ENCODE measurements at regions not wholly inside any gene's neighbourhood (a gene's known extent, or its start where the extent isn't known, plus 50 kb on each side); places are given as distances from the start of the nearest gene placed in this dataset.
A peak's percentile ranks its signal among the peaks of the same experiment; 100 is the strongest.

DNA sequence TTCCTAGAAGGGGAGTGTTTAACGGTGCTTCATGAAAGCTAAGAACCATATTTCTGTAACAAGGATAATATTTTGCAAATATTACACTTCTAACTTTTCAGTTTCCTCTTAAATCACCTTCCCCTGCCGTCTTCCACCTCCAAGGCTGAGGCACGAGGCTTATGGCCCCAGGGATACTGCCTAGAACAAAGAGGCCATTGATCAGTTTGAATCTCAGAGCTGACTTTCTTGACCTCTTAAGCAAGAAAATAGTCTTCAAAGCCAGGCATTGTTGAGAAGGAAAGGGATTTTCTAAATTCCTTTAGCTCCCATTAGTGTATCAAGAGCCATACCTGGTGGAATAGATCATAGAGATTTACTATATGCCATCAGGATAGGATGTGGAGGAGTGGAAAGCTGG, 566.2 kb downstream of the BNC2 start:
- no peaks in the 10 kb centered on the region for H3K27me3 ChIP-seq
- DNase-seq (ENCODE audit: low spot score) = peak; percentile 68
- no peak overlapping the region for H3K9ac ChIP-seq
- no peak overlapping the region for H3K4me3 Mint-ChIP-seq
- peak overlapping the region; percentile 67 for H3K27ac Mint-ChIP-seq
- no peaks in the 10 kb centered on the region for H4K20me1 ChIP-seq (ENCODE audit: low read depth)
- TF ChIP-seq EZH2 (IDR thresholded peaks at IDR 0.05) = no peak
- no peak for TF ChIP-seq EZH2phosphoT487 (IDR thresholded peaks at IDR 0.05)
- TF ChIP-seq, protein P1, sequence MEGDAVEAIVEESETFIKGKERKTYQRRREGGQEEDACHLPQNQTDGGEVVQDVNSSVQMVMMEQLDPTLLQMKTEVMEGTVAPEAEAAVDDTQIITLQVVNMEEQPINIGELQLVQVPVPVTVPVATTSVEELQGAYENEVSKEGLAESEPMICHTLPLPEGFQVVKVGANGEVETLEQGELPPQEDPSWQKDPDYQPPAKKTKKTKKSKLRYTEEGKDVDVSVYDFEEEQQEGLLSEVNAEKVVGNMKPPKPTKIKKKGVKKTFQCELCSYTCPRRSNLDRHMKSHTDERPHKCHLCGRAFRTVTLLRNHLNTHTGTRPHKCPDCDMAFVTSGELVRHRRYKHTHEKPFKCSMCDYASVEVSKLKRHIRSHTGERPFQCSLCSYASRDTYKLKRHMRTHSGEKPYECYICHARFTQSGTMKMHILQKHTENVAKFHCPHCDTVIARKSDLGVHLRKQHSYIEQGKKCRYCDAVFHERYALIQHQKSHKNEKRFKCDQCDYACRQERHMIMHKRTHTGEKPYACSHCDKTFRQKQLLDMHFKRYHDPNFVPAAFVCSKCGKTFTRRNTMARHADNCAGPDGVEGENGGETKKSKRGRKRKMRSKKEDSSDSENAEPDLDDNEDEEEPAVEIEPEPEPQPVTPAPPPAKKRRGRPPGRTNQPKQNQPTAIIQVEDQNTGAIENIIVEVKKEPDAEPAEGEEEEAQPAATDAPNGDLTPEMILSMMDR (IDR thresholded peaks at IDR 0.05) = no peak
- H3K27me3 Mint-ChIP-seq (ENCODE audit: insufficient read depth, low read depth) = peaks cover 8% of the 10 kb centered on the region
- no peak overlapping the region for H3K27ac ChIP-seq
- H2AFZ ChIP-seq (replicated peaks) = no peak overlapping the region
- H3K4me1 ChIP-seq = peaks cover 25% of the 10 kb centered on the region
- no peaks in the 10 kb centered on the region for H3K79me2 ChIP-seq (ENCODE audit: low read depth)
- no peaks in the 10 kb centered on the region for H3K9me3 Mint-ChIP-seq
- peak overlapping the region; percentile 51 for H3K4me2 ChIP-seq
- no peaks in the 10 kb centered on the region for H3K9me3 ChIP-seq (ENCODE audit: low read depth)
- H3K4me3 ChIP-seq = no peak overlapping the region
- H3K4me1 Mint-ChIP-seq = peaks cover 23% of the 10 kb centered on the region
- no peaks in the 10 kb centered on the region for H3K36me3 Mint-ChIP-seq
- H3F3A ChIP-seq (ENCODE audit: low read depth) = peaks cover 21% of the 10 kb centered on the region
- H3K36me3 ChIP-seq = no peaks in the 10 kb centered on the region

DNA sequence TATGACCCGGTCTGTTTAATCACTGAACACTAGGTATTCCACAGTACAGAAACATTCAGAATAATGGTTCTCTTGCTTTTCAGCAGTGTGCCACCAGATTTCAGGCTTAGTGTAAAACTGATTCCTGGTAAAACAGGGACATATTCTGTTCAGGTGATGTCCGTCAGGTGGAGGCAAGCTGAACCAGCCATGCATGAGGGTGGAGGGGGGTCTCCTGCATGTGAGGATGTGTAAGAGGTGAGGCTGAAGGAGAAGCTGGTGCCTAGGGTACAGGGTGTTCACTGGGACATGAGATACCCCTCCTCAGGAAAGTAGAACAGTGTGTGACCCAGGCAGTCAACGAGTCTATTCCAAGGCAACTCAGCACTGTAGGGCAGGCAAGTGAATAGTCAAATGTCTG, 563.9 kb downstream of the BNC2 start:
- H3K4me3 ChIP-seq = no peak overlapping the region
- no peaks in the 10 kb centered on the region for H3K79me2 ChIP-seq (ENCODE audit: low read depth)
- H3K4me3 Mint-ChIP-seq = no peak overlapping the region
- H3F3A ChIP-seq (ENCODE audit: low read depth) = peaks cover 34% of the 10 kb centered on the region
- H3K4me1 ChIP-seq = peaks cover 42% of the 10 kb centered on the region
- no peak overlapping the region for H3K27ac Mint-ChIP-seq
- H3K36me3 Mint-ChIP-seq = no peaks in the 10 kb centered on the region
- no peak overlapping the region for H3K9ac ChIP-seq
- H3K9me3 Mint-ChIP-seq = no peaks in the 10 kb centered on the region
- H3K4me2 ChIP-seq = no peak overlapping the region
- no peak for DNase-seq (ENCODE audit: low spot score)
- H3K27me3 Mint-ChIP-seq (ENCODE audit: insufficient read depth, low read depth) = peaks cover 8% of the 10 kb centered on the region
- no peaks in the 10 kb centered on the region for H3K9me3 ChIP-seq (ENCODE audit: low read depth)
- no peak overlapping the region for H2AFZ ChIP-seq (replicated peaks)
- H3K27ac ChIP-seq = no peak overlapping the region
- TF ChIP-seq EZH2phosphoT487 (IDR thresholded peaks at IDR 0.05) (no peak), EZH2 (IDR thresholded peaks at IDR 0.05) (no peak)
- TF ChIP-seq, protein P1 (IDR thresholded peaks at IDR 0.05) = no peak
- H3K27me3 ChIP-seq = no peaks in the 10 kb centered on the region
- H3K4me1 Mint-ChIP-seq = peaks cover 45% of the 10 kb centered on the region
- no peaks in the 10 kb centered on the region for H4K20me1 ChIP-seq (ENCODE audit: low read depth)
- H3K36me3 ChIP-seq = no peaks in the 10 kb centered on the region

DNA sequence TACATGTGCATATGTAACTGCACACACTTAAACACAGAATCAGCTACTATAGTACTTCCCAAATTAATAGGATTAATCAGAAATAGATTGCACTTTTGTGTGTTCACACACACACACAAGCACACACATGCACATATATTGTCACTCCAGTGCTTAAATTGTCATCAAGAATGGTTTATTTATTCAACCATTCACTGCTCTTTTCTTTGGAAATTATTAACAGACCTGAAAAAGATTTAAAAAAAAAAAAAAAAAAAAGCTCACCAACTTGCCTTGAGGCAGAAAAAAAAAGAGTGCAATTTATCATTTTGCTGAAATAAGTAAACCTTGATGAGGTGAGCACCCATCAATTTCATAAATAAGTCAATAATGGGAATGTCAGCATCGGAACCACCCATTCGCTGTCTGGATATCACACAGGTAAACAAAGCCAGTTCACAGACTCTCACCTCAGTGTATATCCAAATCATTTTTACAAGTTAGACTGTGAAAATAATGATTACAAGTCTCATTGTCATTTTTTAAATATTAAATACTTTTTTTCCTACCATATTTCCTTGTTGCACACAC, 562.8 kb downstream of the BNC2 start:
- peaks cover 8% of the 10 kb centered on the region for H3K27me3 Mint-ChIP-seq (ENCODE audit: insufficient read depth, low read depth)
- Histone ChIP-seq H3K79me2 (ENCODE audit: low read depth) (no peaks in the 10 kb centered on the region), H3K4me1 (peaks cover 42% of the 10 kb centered on the region), H3K36me3 (no peaks in the 10 kb centered on the region), H3K9me3 (ENCODE audit: low read depth) (no peaks in the 10 kb centered on the region), H4K20me1 (ENCODE audit: low read depth) (no peaks in the 10 kb centered on the region), H3K4me2 (no peak overlapping the region), H2AFZ (replicated peaks) (no peak overlapping the region), H3K27ac (no peak overlapping the region), H3K4me3 (no peak overlapping the region), H3K9ac (no peak overlapping the region), H3F3A (ENCODE audit: low read depth) (peaks cover 34% of the 10 kb centered on the region), H3K27me3 (no peaks in the 10 kb centered on the region)
- H3K9me3 Mint-ChIP-seq = no peaks in the 10 kb centered on the region
- H3K27ac Mint-ChIP-seq = no peak overlapping the region
- H3K4me3 Mint-ChIP-seq = no peak overlapping the region
- peaks cover 52% of the 10 kb centered on the region for H3K4me1 Mint-ChIP-seq
- no peak for TF ChIP-seq EZH2 (IDR thresholded peaks at IDR 0.05)
- TF ChIP-seq, protein P1 (IDR thresholded peaks at IDR 0.05) = no peak
- no peak for TF ChIP-seq EZH2phosphoT487 (IDR thresholded peaks at IDR 0.05)
- DNase-seq (ENCODE audit: low spot score) = no peak
- H3K36me3 Mint-ChIP-seq = no peaks in the 10 kb centered on the region
